ENCODE measurements at regions not wholly inside any gene's neighbourhood (a gene's known extent, or its start where the extent isn't known, plus 50 kb on each side); places are given as distances from the start of the nearest gene placed in this dataset.

- ATAC-seq, result no peak; the same call in 2 of the 3 replicates
- TF ChIP-seq POU6F1 (CRISPR knock-in tag; IDR thresholded peaks at IDR 0.05; ENCODE audit: borderline replicate concordance, low read depth), result no peak
- no peak for TF ChIP-seq ZFP30 (CRISPR knock-in tag; IDR thresholded peaks at IDR 0.05)
These were observed 193.3 kb downstream of the HERPUD2 start for GRCh38 chr7:35501681-35502080.

GRCh38 chr7:35499226-35499625, 195.7 kb downstream of the HERPUD2 start:
- no peak for TF ChIP-seq GLIS3 (CRISPR knock-in tag; IDR thresholded peaks at IDR 0.05)
- TF ChIP-seq TSHZ2 (CRISPR knock-in tag; IDR thresholded peaks at IDR 0.05), result no peak
- TF ChIP-seq ZNF70 (CRISPR knock-in tag; IDR thresholded peaks at IDR 0.05), result no peak
- no peak for TF ChIP-seq ZFP30 (CRISPR knock-in tag; IDR thresholded peaks at IDR 0.05)
- no peak for TF ChIP-seq OSR1 (CRISPR knock-in tag; IDR thresholded peaks at IDR 0.05)
- no peak for TF ChIP-seq CREB5 (CRISPR knock-in tag; IDR thresholded peaks at IDR 0.05; ENCODE audit: low read depth)
- TF ChIP-seq PPARA (CRISPR knock-in tag; IDR thresholded peaks at IDR 0.05; ENCODE audit: borderline replicate concordance), result no peak
- TF ChIP-seq ZFP3 (CRISPR knock-in tag; IDR thresholded peaks at IDR 0.05), result no peak
- no peak for TF ChIP-seq BACH2 (CRISPR knock-in tag; IDR thresholded peaks at IDR 0.05; ENCODE audit: borderline replicate concordance)
- no peak for TF ChIP-seq CSRNP3 (CRISPR knock-in tag; IDR thresholded peaks at IDR 0.05)
- no peak for TF ChIP-seq ESRRG (CRISPR knock-in tag; IDR thresholded peaks at IDR 0.05)
- no peak for TF ChIP-seq TOX (CRISPR knock-in tag; IDR thresholded peaks at IDR 0.05; ENCODE audit: borderline replicate concordance)
- TF ChIP-seq ZNF565 (CRISPR knock-in tag; conservative IDR thresholded peaks at IDR 0.05; ENCODE audit: low read depth), result no peak
- TF ChIP-seq ZC3H10 (CRISPR knock-in tag; IDR thresholded peaks at IDR 0.05), result no peak
- no peak for TF ChIP-seq POU6F1 (CRISPR knock-in tag; IDR thresholded peaks at IDR 0.05; ENCODE audit: borderline replicate concordance, low read depth)
- no peak for TF ChIP-seq TCF4 (CRISPR knock-in tag; IDR thresholded peaks at IDR 0.05; ENCODE audit: borderline replicate concordance)
- TF ChIP-seq RARB (CRISPR knock-in tag; IDR thresholded peaks at IDR 0.05), result no peak
- no peak for ATAC-seq

GRCh38 chr7:35498416-35498815, 196.5 kb downstream of the HERPUD2 start:
- no peak for ATAC-seq
- TF ChIP-seq TSHZ2 (CRISPR knock-in tag; IDR thresholded peaks at IDR 0.05) (no peak), ZC3H10 (CRISPR knock-in tag; IDR thresholded peaks at IDR 0.05) (no peak), BACH2 (CRISPR knock-in tag; IDR thresholded peaks at IDR 0.05; ENCODE audit: borderline replicate concordance) (no peak)
